PC-3 (cell line): ENCODE measurements at regions not wholly inside any gene's neighbourhood (a gene's known extent, or its start where the extent isn't known, plus 50 kb on each side); places are given as distances from the start of the nearest gene placed in this dataset.

ENCODE experiments used
- CTCF ChIP-seq: fragments of 300-600 bp; sonication (generic); conservative IDR thresholded peaks from 2 replicates; pipeline ENCODE4 v1.5.1; 2017; ENCODE audit warnings: antibody characterized with exemption, low read depth, mild to moderate bottlenecking, low read length
- EZH2 ChIP-seq: fragments of 300-600 bp; sonication (generic); IDR thresholded peaks from one replicate; pipeline ENCODE4 v1.6.1; 2017; ENCODE audit warnings: antibody characterized with exemption, mild to moderate bottlenecking, low read length; ENCODE audit not compliant: unreplicated experiment
- EZH2phosphoT487 ChIP-seq: fragments of 300-600 bp; sonication (generic); IDR thresholded peaks from 2 replicates; pipeline ENCODE4 v1.6.1; 2018; ENCODE audit warnings: mild to moderate bottlenecking, antibody characterized with exemption, low read length, borderline replicate concordance

GRCh38 chr2:43041173-43041591 lies 185.2 kb downstream of the ZFP36L2 start:
- TF ChIP-seq CTCF: no peak
- TF ChIP-seq EZH2: no peak
- no peak for TF ChIP-seq EZH2phosphoT487
